NCI-H2196 (cell line): ENCODE measurements at regions not wholly inside any gene's neighbourhood (a gene's known extent, or its start where the extent isn't known, plus 50 kb on each side); places are given as distances from the start of the nearest gene placed in this dataset.
"Not testable (repeated sequence)": the region's sequence is repeated elsewhere in the genome, so short reads cannot be mapped to it uniquely, and the experiment has no call there.

Experiments
- DNase-seq: peaks from one replicate; lab custom pipeline; 2025; ENCODE audit not compliant: unreplicated experiment; lab: John Stamatoyannopoulos, UW

- DNase-seq: no peak
These were observed 177.5 kb upstream of the E2F8 start for GRCh38 chr11:19418221-19418620.

GRCh38 chr11:19412070-19412469 is 171.3 kb upstream of the E2F8 start:
- not testable (repeated sequence) for DNase-seq

- DNase-seq: no peak
These were observed 169.3 kb upstream of the E2F8 start for GRCh38 chr11:19410032-19410431.

- DNase-seq: no peak
These were observed 168.6 kb upstream of the E2F8 start for GRCh38 chr11:19409307-19409706.

- DNase-seq: no peak
These were observed 167.0 kb upstream of the E2F8 start for GRCh38 chr11:19407677-19408270.

- DNase-seq: no peak
These were observed 165.2 kb upstream of the E2F8 start for GRCh38 chr11:19405966-19406365.

GRCh38 chr11:19404787-19405186 is 164.0 kb upstream of the E2F8 start:
- DNase-seq: no peak

GRCh38 chr11:19403196-19403895 is 162.6 kb upstream of the E2F8 start:
- no peak for DNase-seq

- DNase-seq: no peak
These were observed 159.6 kb upstream of the E2F8 start for GRCh38 chr11:19400296-19400695.

- DNase-seq: no peak
These were observed 158.2 kb upstream of the E2F8 start for GRCh38 chr11:19398772-19399527.

GRCh38 chr11:19398273-19398672 is 157.5 kb upstream of the E2F8 start:
- no peak for DNase-seq

GRCh38 chr11:19395050-19395449 is 154.3 kb upstream of the E2F8 start:
- DNase-seq: no peak

- no peak for DNase-seq
These were observed 153.8 kb upstream of the E2F8 start for GRCh38 chr11:19394525-19395016.

GRCh38 chr11:19393941-19394340 is 153.2 kb upstream of the E2F8 start:
- DNase-seq: no peak

GRCh38 chr11:19392847-19393518 is 152.2 kb upstream of the E2F8 start:
- no peak for DNase-seq

- no peak for DNase-seq
These were observed 151.6 kb upstream of the E2F8 start for GRCh38 chr11:19392321-19392720.

- DNase-seq: no peak
These were observed 150.9 kb upstream of the E2F8 start for GRCh38 chr11:19391652-19392051.

- no peak for DNase-seq
These were observed 150.3 kb upstream of the E2F8 start for GRCh38 chr11:19391026-19391425.

- no peak for DNase-seq
These were observed 149.1 kb upstream of the E2F8 start for GRCh38 chr11:19389787-19390303.

- no peak for DNase-seq
These were observed 141.4 kb upstream of the E2F8 start for GRCh38 chr11:19382131-19382611.

- DNase-seq: no peak
These were observed 139.6 kb upstream of the E2F8 start for GRCh38 chr11:19380375-19380774.
